Suprapubic skin (tissue), 4 donors: ENCODE measurements at regions not wholly inside any gene's neighbourhood (a gene's known extent, or its start where the extent isn't known, plus 50 kb on each side); places are given as distances from the start of the nearest gene placed in this dataset.

Source experiments
- DNase-seq, 2 donors: peaks; one replicate each; pipeline ENCODE4 v3.0.0-alpha.2; 2019; ENCODE audit warnings: low spot score in 2 of 2
- H3K27ac ChIP-seq: fragments of 200-600 bp; sonication (generic); one replicate; pipeline ENCODE4 v1.5.1; 2019
- H3K27me3 ChIP-seq: fragments of 200-600 bp; sonication (generic); one replicate; pipeline ENCODE4 v1.5.1; 2019
- H3K36me3 ChIP-seq: fragments of 200-600 bp; sonication (generic); one replicate; pipeline ENCODE4 v1.5.1; 2019
- H3K4me1 ChIP-seq: fragments of 200-600 bp; sonication (generic); one replicate; pipeline ENCODE4 v1.5.1; 2019
- H3K4me3 ChIP-seq: fragments of 200-600 bp; sonication (generic); one replicate; pipeline ENCODE4 v1.5.1; 2019; ENCODE audit warnings: mild to moderate bottlenecking
- H3K9me3 ChIP-seq: fragments of 200-600 bp; sonication (generic); one replicate; pipeline ENCODE4 v1.5.1; 2019
- CTCF ChIP-seq, 2 donors: fragments of 200-600 bp in 1 of 2; fragments of 450-650 bp in 1 of 2; sonication (generic) in 1 of 2; IDR thresholded peaks; one replicate each; pipeline ENCODE4 v1.5.1; 2016 to 2019; ENCODE audit warnings: antibody characterized with exemption in 2 of 2, mild to moderate bottlenecking in 1 of 2, moderate library complexity in 1 of 2
- EP300 ChIP-seq: sonication (generic); formaldehyde crosslinking; IDR thresholded peaks from one replicate; pipeline ENCODE4 v1.6.1; 2017; ENCODE audit warnings: antibody characterized with exemption
- POLR2A ChIP-seq, 2 donors: fragments of 450-650 bp; IDR thresholded peaks; one replicate each; pipeline ENCODE4 v1.6.1; 2017; ENCODE audit warnings: antibody characterized with exemption in 2 of 2, mild to moderate bottlenecking in 2 of 2, moderate library complexity in 2 of 2
- POLR2AphosphoS5 ChIP-seq, 3 donors: sonication (generic); formaldehyde crosslinking; IDR thresholded peaks; one replicate each; pipeline ENCODE4 v1.6.1; 2017; ENCODE audit warnings: antibody characterized with exemption in 3 of 3
- WGBS: methylation state at CpG from one replicate; pipeline ENCODE4 v1.1.5; 2018; 5-methylcytosine and 5-hydroxymethylcytosine counted together

- DNase-seq = no peak
- Histone ChIP-seq H3K4me3 (no peak overlapping the region), H3K9me3 (no peaks in the 10 kb centered on the region), H3K4me1 (no peaks in the 10 kb centered on the region), H3K27me3 (peaks cover 3% of the 10 kb centered on the region), H3K36me3 (no peaks in the 10 kb centered on the region), H3K27ac (no peak overlapping the region)
- 91% methylated on average over 4 of the region's 4 CpGs for WGBS
- TF ChIP-seq POLR2AphosphoS5 (IDR thresholded peaks at IDR 0.05) = no peak
- no peak for TF ChIP-seq CTCF (IDR thresholded peaks at IDR 0.05)
- TF ChIP-seq POLR2A (IDR thresholded peaks at IDR 0.05) = no peak
- TF ChIP-seq EP300 = no peak
Measured at GRCh38 chr15:70147778-70148177, 50.1 kb upstream of the TLE3 start.
